H1 (cell line): ENCODE measurements at regions not wholly inside any gene's neighbourhood (a gene's known extent, or its start where the extent isn't known, plus 50 kb on each side); places are given as distances from the start of the nearest gene placed in this dataset.

Experiments
- CTCF ChIA-PET: fragments of 300-600 bp; sonication (Branson Sonifier 250); formaldehyde crosslinking; loops from one replicate; lab custom pipeline; 2021; ENCODE audit not compliant: partially characterized antibody; lab: Charles Lee
- POLR2A ChIA-PET: fragments of 300-600 bp; sonication (Branson Sonifier 250); formaldehyde crosslinking; loops from one replicate; lab custom pipeline; 2021; ENCODE audit warnings: inconsistent platforms; ENCODE audit not compliant: partially characterized antibody; lab: Charles Lee
- DNase-seq, 2 experiments: peaks; one replicate each; pipeline versions ENCODE4 v3.0.0 to v3.0.0-alpha.2; 2010 to 2022; ENCODE audit warnings: low spot score in 2 of 2, low read depth in 1 of 2, mixed read lengths in 1 of 2
- FAIRE-seq: peaks from 2 replicates; lab custom pipeline; 2011; peaks lifted over from hg19 to GRCh38; lab: Jason Lieb, UNC
- H2AFZ ChIP-seq: 2 replicates; pipeline ENCODE4 v1.8.1; 2012; ENCODE audit warnings: low read length, inconsistent platforms
- H2AK5ac ChIP-seq: 2 replicates; pipeline ENCODE4 v1.6.1; 2013; ENCODE audit warnings: low read depth, low read length
- H2BK120ac ChIP-seq: replicated peaks from 2 replicates; pipeline ENCODE3; 2013; ENCODE audit warnings: low read depth, low read length, inconsistent platforms
- H2BK12ac ChIP-seq: 2 replicates; pipeline ENCODE4 v1.6.1; 2013; ENCODE audit warnings: low read depth, low read length
- H2BK15ac ChIP-seq: 2 replicates; pipeline ENCODE4 v1.6.1; 2013; ENCODE audit warnings: low read length
- H2BK20ac ChIP-seq: 2 replicates; pipeline ENCODE4 v1.6.1; 2013; ENCODE audit warnings: low read length
- H2BK5ac ChIP-seq: 2 replicates; pipeline ENCODE4 v1.6.1; 2013; ENCODE audit warnings: low read depth, low read length
- H3K14ac ChIP-seq: 2 replicates; pipeline ENCODE4 v1.6.1; 2013; ENCODE audit warnings: inconsistent platforms; ENCODE audit not compliant: insufficient read length
- H3K18ac ChIP-seq: 2 replicates; pipeline ENCODE4 v1.6.1; 2013; ENCODE audit warnings: low read length; ENCODE audit errors: extremely low read depth
- H3K23ac ChIP-seq: 2 replicates; pipeline ENCODE4 v1.6.1; 2013; ENCODE audit warnings: inconsistent platforms; ENCODE audit not compliant: insufficient read length
- H3K23me2 ChIP-seq: 2 replicates; pipeline ENCODE4 v1.6.1; 2013; ENCODE audit warnings: low read depth, low read length
- H3K27ac ChIP-seq: 2 replicates; pipeline ENCODE4 v1.6.1; 2011; ENCODE audit warnings: low read depth, low read length, inconsistent platforms
- H3K27me3 ChIP-seq, 4 experiments: replicated peaks in 1 of 4; 1 replicate in 1 of 4; 2 replicates in 3 of 4; pipeline versions ENCODE4 v1.6.1 to v1.8.1; 2011 to 2013; ENCODE audit warnings: low read length in 3 of 4, mild to moderate bottlenecking in 3 of 4, inconsistent platforms in 2 of 4, mixed read lengths in 2 of 4, moderate library complexity in 1 of 4; ENCODE audit not compliant: control insufficient read depth in 3 of 4, insufficient read depth in 3 of 4; ENCODE audit errors: extremely low read depth in 1 of 4
- H3K36me3 ChIP-seq, 4 experiments: 2 replicates each; pipeline versions ENCODE4 v1.6.1 to v1.8.1; 2011 to 2013; ENCODE audit warnings: mild to moderate bottlenecking in 4 of 4, low read length in 3 of 4, moderate library complexity in 2 of 4, control low read depth in 1 of 4, inconsistent platforms in 1 of 4; ENCODE audit not compliant: insufficient read depth in 4 of 4, control insufficient read depth in 2 of 4
- H3K4ac ChIP-seq: replicated peaks from 2 replicates; pipeline ENCODE3; 2013; ENCODE audit warnings: low read length, low read depth, mixed read lengths, inconsistent platforms; ENCODE audit not compliant: insufficient read length
- H3K4me1 ChIP-seq, 4 experiments: replicated peaks in 1 of 4; 1 replicate in 1 of 4; 2 replicates in 3 of 4; pipeline versions ENCODE4 v1.6.1 to v1.8.1; 2011 to 2013; ENCODE audit warnings: low read length in 3 of 4, inconsistent platforms in 2 of 4, mixed read lengths in 1 of 4; ENCODE audit not compliant: insufficient read depth in 4 of 4, control insufficient read depth in 3 of 4
- H3K4me2 ChIP-seq, 2 experiments: 2 replicates each; pipeline versions ENCODE4 v1.6.1 to v1.8.1; 2011 to 2013; ENCODE audit warnings: low read depth in 2 of 2, low read length in 2 of 2, control low read depth in 1 of 2, inconsistent platforms in 1 of 2, mild to moderate bottlenecking in 1 of 2; ENCODE audit not compliant: insufficient read depth in 1 of 2
- H3K4me3 ChIP-seq, 4 experiments: fragments of 200-600, 300-600 bp in 1 of 4; sonication (generic), shearing (Covaris generic), sonication (Bioruptor Twin) in 1 of 4; 2 replicates each; pipeline versions ENCODE4 v1.5.1 to v1.8.1; 2011 to 2016; ENCODE audit warnings: low read length in 4 of 4, low read depth in 3 of 4, control low read depth in 2 of 4, inconsistent platforms in 2 of 4, mild to moderate bottlenecking in 2 of 4, mixed read lengths in 1 of 4, moderate library complexity in 1 of 4; ENCODE audit not compliant: insufficient read depth in 2 of 4; ENCODE audit errors: extremely low read depth in 1 of 4
- H3K56ac ChIP-seq: replicated peaks from 2 replicates; pipeline ENCODE3; 2013; ENCODE audit warnings: low read depth, mild to moderate bottlenecking, mixed read lengths, low read length, inconsistent platforms; ENCODE audit not compliant: insufficient read length
- H3K79me1 ChIP-seq: 2 replicates; pipeline ENCODE4 v1.6.1; 2013; ENCODE audit warnings: low read depth, low read length, control low read depth
- H3K79me2 ChIP-seq, 2 experiments: 2 replicates each; pipeline versions ENCODE4 v1.6.1 to v1.8.1; 2012 to 2013; ENCODE audit warnings: low read length in 2 of 2, mild to moderate bottlenecking in 2 of 2, inconsistent platforms in 1 of 2; ENCODE audit not compliant: insufficient read depth in 2 of 2, control insufficient read depth in 1 of 2
- H3K9ac ChIP-seq, 4 experiments: replicated peaks in 1 of 4; 1 replicate in 1 of 4; 2 replicates in 3 of 4; pipeline versions ENCODE4 v1.6.1 to v1.8.1; 2011 to 2013; ENCODE audit warnings: low read depth in 3 of 4, low read length in 3 of 4, control low read depth in 2 of 4, mild to moderate bottlenecking in 2 of 4, moderate library complexity in 2 of 4, inconsistent platforms in 1 of 4; ENCODE audit errors: extremely low read depth in 1 of 4
- H3K9me3 ChIP-seq, 2 experiments: 2 replicates each; pipeline versions ENCODE4 v1.6.1 to v1.8.1; 2012 to 2013; ENCODE audit warnings: mild to moderate bottlenecking in 2 of 2, moderate library complexity in 2 of 2, control low read depth in 1 of 2, inconsistent platforms in 1 of 2, low read depth in 1 of 2, low read length in 1 of 2, mixed read lengths in 1 of 2; ENCODE audit not compliant: insufficient read depth in 2 of 2
- H4K20me1 ChIP-seq, 2 experiments: replicated peaks in 1 of 2; 2 replicates each; pipeline versions ENCODE3 to v1.8.1; 2011 to 2013; ENCODE audit warnings: inconsistent platforms in 2 of 2, low read length in 2 of 2, mild to moderate bottlenecking in 1 of 2; ENCODE audit not compliant: insufficient read depth in 2 of 2, control insufficient read depth in 1 of 2
- H4K5ac ChIP-seq: 2 replicates; pipeline ENCODE4 v1.6.1; 2013; ENCODE audit warnings: low read length, low read depth, mixed read lengths, inconsistent platforms; ENCODE audit not compliant: insufficient read length
- H4K8ac ChIP-seq: 2 replicates; pipeline ENCODE4 v1.8.0; 2013; ENCODE audit warnings: mild to moderate bottlenecking, moderate library complexity, low read length, inconsistent platforms; ENCODE audit not compliant: insufficient read depth; ENCODE audit errors: extremely low read depth
- H4K91ac ChIP-seq: replicated peaks from 2 replicates; pipeline ENCODE3; 2013; ENCODE audit warnings: low read length, mixed read lengths, inconsistent platforms; ENCODE audit not compliant: insufficient read length
- BRCA1 ChIP-seq: IDR thresholded peaks from 2 replicates; pipeline ENCODE4 v1.6.1; 2012; ENCODE audit warnings: low read depth, low read length, improper control_type of control experiment
- FOSL1 ChIP-seq: IDR thresholded peaks from 2 replicates; pipeline ENCODE4 v1.6.1; 2011; ENCODE audit warnings: mild to moderate bottlenecking, low read depth, low read length, moderate library complexity; ENCODE audit not compliant: insufficient read depth
- JUND ChIP-seq: IDR thresholded peaks from 2 replicates; pipeline ENCODE4 v1.6.1; 2011; ENCODE audit warnings: mild to moderate bottlenecking, improper control_type of control experiment, low read length
- NANOG ChIP-seq: IDR thresholded peaks from 2 replicates; pipeline ENCODE4 v1.6.1; 2011; ENCODE audit warnings: low read length, low read depth, mild to moderate bottlenecking, inconsistent platforms; ENCODE audit not compliant: insufficient read depth, poor library complexity, severe bottlenecking
- POLR2A ChIP-seq, 2 experiments: IDR thresholded peaks; 1 replicate in 1 of 2; 2 replicates in 1 of 2; pipeline ENCODE4 v1.6.1; 2011; ENCODE audit warnings: low read depth in 2 of 2, low read length in 2 of 2, mild to moderate bottlenecking in 2 of 2; ENCODE audit errors: control extremely low read depth in 1 of 2
- POU5F1 ChIP-seq: IDR thresholded peaks from 2 replicates; pipeline ENCODE4 v1.6.1; 2011; ENCODE audit warnings: low read depth, mild to moderate bottlenecking, low read length, moderate library complexity
- RNF2 ChIP-seq: fragments of 200-900, 300-1000 bp; sonication (generic); IDR thresholded peaks from 2 replicates; pipeline ENCODE4 v1.7.1; 2016; ENCODE audit warnings: borderline replicate concordance, low read depth, mild to moderate bottlenecking, antibody characterized with exemption, low read length; ENCODE audit not compliant: poor library complexity, severe bottlenecking; ENCODE audit errors: missing control alignments
- SUZ12 ChIP-seq: fragments of 200-600 bp; sonication (generic); IDR thresholded peaks from 2 replicates; pipeline ENCODE4 v1.6.1; 2012; ENCODE audit warnings: mild to moderate bottlenecking, inconsistent platforms, low read length, moderate library complexity, mixed read lengths
- TAF1 ChIP-seq: IDR thresholded peaks from 2 replicates; pipeline ENCODE4 v1.6.1; 2011; ENCODE audit warnings: mild to moderate bottlenecking, low read depth, low read length
- ZNF274 ChIP-seq: IDR thresholded peaks from 2 replicates; pipeline ENCODE4 v1.7.0; 2012; ENCODE audit warnings: low read length, borderline replicate concordance; ENCODE audit errors: extremely low read depth
- WGBS, 2 experiments: shearing (Covaris generic) in 1 of 2; methylation state at CpG; one replicate each; pipeline versions ENCODE4 v1.1.6 to v1.1.7; 2013 to 2015; ENCODE audit warnings: low lambda C conversion rate in 2 of 2, mixed read lengths in 2 of 2, inconsistent platforms in 1 of 2, low coverage in 1 of 2, missing lambda C conversion rate in 1 of 2; ENCODE audit not compliant: insufficient replicate concordance in 2 of 2, insufficient coverage in 1 of 2, insufficient read length in 1 of 2; ENCODE audit errors: extremely low coverage in 1 of 2, missing lambda C conversion rate in 1 of 2; 5-methylcytosine and 5-hydroxymethylcytosine counted together
- TF ChIP-seq, protein P1 (sequence below), 3 experiments: IDR thresholded peaks; 1 replicate in 2 of 3; 2 replicates in 1 of 3; pipeline versions ENCODE4 v1.5.1 to v1.6.1; 2011; ENCODE audit warnings: low read length in 3 of 3, mild to moderate bottlenecking in 3 of 3, inconsistent platforms in 2 of 3, low read depth in 1 of 3, moderate library complexity in 1 of 3; ENCODE audit not compliant: insufficient read depth in 1 of 3; ENCODE audit errors: control extremely low read depth in 1 of 3

GRCh38 chr11:43234881-43235280, 76.9 kb upstream of the API5 start:
- Histone ChIP-seq H3K23ac (no peak overlapping the region), H2BK15ac (no peak overlapping the region), H3K36me3 (no peaks in the 10 kb centered on the region), H2BK120ac (no peak overlapping the region), H3K14ac (no peak overlapping the region), H3K9me3 (peaks cover 0 to 3% of the 10 kb centered on the region in 2 experiments; a peak in 1 of 4 replicates)
- ChIA-PET CTCF (no interaction called here), POLR2A (no interaction called here)
- TF ChIP-seq TAF1 = no peak
- no peak for TF ChIP-seq FOSL1
- TF ChIP-seq NANOG = no peak
- TF ChIP-seq JUND = no peak
- no peak for TF ChIP-seq ZNF274
- no peak for TF ChIP-seq BRCA1
- TF ChIP-seq POLR2A (IDR thresholded peaks at IDR 0.05; ENCODE audit: control extremely low read depth in 1 of 2, low read depth in 2 of 2, low read length in 2 of 2) = no peak
- no peak for TF ChIP-seq POU5F1
- TF ChIP-seq, protein P1, sequence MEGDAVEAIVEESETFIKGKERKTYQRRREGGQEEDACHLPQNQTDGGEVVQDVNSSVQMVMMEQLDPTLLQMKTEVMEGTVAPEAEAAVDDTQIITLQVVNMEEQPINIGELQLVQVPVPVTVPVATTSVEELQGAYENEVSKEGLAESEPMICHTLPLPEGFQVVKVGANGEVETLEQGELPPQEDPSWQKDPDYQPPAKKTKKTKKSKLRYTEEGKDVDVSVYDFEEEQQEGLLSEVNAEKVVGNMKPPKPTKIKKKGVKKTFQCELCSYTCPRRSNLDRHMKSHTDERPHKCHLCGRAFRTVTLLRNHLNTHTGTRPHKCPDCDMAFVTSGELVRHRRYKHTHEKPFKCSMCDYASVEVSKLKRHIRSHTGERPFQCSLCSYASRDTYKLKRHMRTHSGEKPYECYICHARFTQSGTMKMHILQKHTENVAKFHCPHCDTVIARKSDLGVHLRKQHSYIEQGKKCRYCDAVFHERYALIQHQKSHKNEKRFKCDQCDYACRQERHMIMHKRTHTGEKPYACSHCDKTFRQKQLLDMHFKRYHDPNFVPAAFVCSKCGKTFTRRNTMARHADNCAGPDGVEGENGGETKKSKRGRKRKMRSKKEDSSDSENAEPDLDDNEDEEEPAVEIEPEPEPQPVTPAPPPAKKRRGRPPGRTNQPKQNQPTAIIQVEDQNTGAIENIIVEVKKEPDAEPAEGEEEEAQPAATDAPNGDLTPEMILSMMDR (IDR thresholded peaks at IDR 0.05; ENCODE audit: control extremely low read depth in 1 of 3, insufficient read depth in 1 of 3, low read depth in 1 of 3, low read length in 3 of 3) = no peak
- TF ChIP-seq SUZ12 = no peak
- TF ChIP-seq RNF2 = no peak
- TF ChIP-seq, all 59 proteins: peak for 0
- 87% methylated on average over 3 of the region's 3 CpGs; no CpG with 5 or more reads in 1 of the 2 experiments for WGBS, 2 experiments
- H3K79me1 ChIP-seq = no peaks in the 10 kb centered on the region
- H4K5ac ChIP-seq = no peak overlapping the region
- H3K4me3 ChIP-seq = no peak overlapping the region
- no peaks in the 10 kb centered on the region for H3K79me2 ChIP-seq
- H3K27me3 ChIP-seq = peaks cover 0 to 1% (median 0%) of the 10 kb centered on the region in 4 experiments; a peak in 2 of 7 replicates
- no peak overlapping the region for H2AK5ac ChIP-seq
- no peak overlapping the region for H3K18ac ChIP-seq
- no peaks in the 10 kb centered on the region; a peak in 1 of 7 replicates for H3K4me1 ChIP-seq
- H3K56ac ChIP-seq = no peak overlapping the region
- H2BK12ac ChIP-seq = no peak overlapping the region
- no peak overlapping the region for H3K9ac ChIP-seq
- H2BK5ac ChIP-seq = no peak overlapping the region
- FAIRE-seq (no peak), DNase-seq (no peak)
- H3K4me2 ChIP-seq = no peak overlapping the region
- H2AFZ ChIP-seq = no peak overlapping the region
- no peak overlapping the region for H2BK20ac ChIP-seq
- H3K23me2 ChIP-seq = no peaks in the 10 kb centered on the region; the same call in 1 of the 2 replicates
- H4K20me1 ChIP-seq = no peaks in the 10 kb centered on the region
- no peak overlapping the region for H4K8ac ChIP-seq
- H3K27ac ChIP-seq = no peak overlapping the region
- no peak overlapping the region for H3K4ac ChIP-seq
- H4K91ac ChIP-seq = no peak overlapping the region
